Right lobe of liver (tissue), 6 donors: ENCODE measurements at regions not wholly inside any gene's neighbourhood (a gene's known extent, or its start where the extent isn't known, plus 50 kb on each side); places are given as distances from the start of the nearest gene placed in this dataset.

ENCODE experiments used
- ATAC-seq, 4 donors: fragments of 200-7000 bp; cut with Tn5 transposase; one replicate each; pipeline ENCODE4 v1.9.1; 2020; ENCODE audit warnings: mild to moderate bottlenecking in 4 of 4, moderate library complexity in 4 of 4
- DNase-seq, 3 donors: peaks; one replicate each; pipeline ENCODE4 v3.0.0-alpha.2; 2020
- H3K27ac ChIP-seq, 3 donors: fragments of 200-600 bp; one replicate each; pipeline ENCODE4 v1.8.0; 2022
- H3K27me3 ChIP-seq, 2 donors: fragments of 200-600 bp; one replicate each; pipeline ENCODE4 v1.8.0; 2022
- H3K36me3 ChIP-seq, 4 donors: fragments of 200-600 bp; sonication (generic) in 1 of 4; one replicate each; pipeline versions ENCODE4 v1.5.1 to v1.8.0; 2017 to 2022; ENCODE audit warnings: control low read depth in 1 of 4
- H3K4me1 ChIP-seq, 4 donors: fragments of 200-600 bp; sonication (generic) in 1 of 4; one replicate each; pipeline versions ENCODE4 v1.5.1 to v1.8.0; 2017 to 2022; ENCODE audit warnings: control low read depth in 1 of 4
- H3K4me3 ChIP-seq, 3 donors: fragments of 200-600 bp; one replicate each; pipeline ENCODE4 v1.8.0; 2022
- H3K9me3 ChIP-seq, 4 donors: fragments of 200-600 bp; sonication (generic) in 1 of 4; one replicate each; pipeline versions ENCODE4 v1.5.1 to v1.8.0; 2017 to 2022; ENCODE audit warnings: control low read depth in 1 of 4
- POLR2A ChIP-seq: fragments of 450-650 bp; IDR thresholded peaks from one replicate; pipeline ENCODE4 v1.6.1; 2017; ENCODE audit warnings: antibody characterized with exemption, mild to moderate bottlenecking
- WGBS: methylation state at CpG from one replicate; pipeline ENCODE4 v1.1.6; 2018; ENCODE audit warnings: low coverage, low lambda C conversion rate; ENCODE audit not compliant: insufficient coverage; ENCODE audit errors: missing lambda C conversion rate; 5-methylcytosine and 5-hydroxymethylcytosine counted together
- intact Hi-C, 2 donors: fragments of 100-400 bp; cut with DNase I; formaldehyde crosslinking; loops; one replicate each; pipeline versions ENCODE4 v1.11.2 to v1.14.1; 2022
- TF ChIP-seq, protein P1 (sequence below), 4 donors: fragments of 200-600 bp in 3 of 4; fragments of 450-650 bp in 1 of 4; IDR thresholded peaks; one replicate each; pipeline versions ENCODE4 v1.5.1 to v1.8.0; 2016 to 2022; ENCODE audit warnings: antibody characterized with exemption in 4 of 4, mild to moderate bottlenecking in 2 of 4
- donor health status: DM: no; HTN: yes; CAD: no.
- donor health status: DM: no; HTN: no; CAD: no.
- donor health status: DM: no; HTN: no; CAD: no.
- donor health status: DM: no; HTN: yes; CAD: no.
- donor health status: DM: no; HTN: yes; CAD: no.

DNA sequence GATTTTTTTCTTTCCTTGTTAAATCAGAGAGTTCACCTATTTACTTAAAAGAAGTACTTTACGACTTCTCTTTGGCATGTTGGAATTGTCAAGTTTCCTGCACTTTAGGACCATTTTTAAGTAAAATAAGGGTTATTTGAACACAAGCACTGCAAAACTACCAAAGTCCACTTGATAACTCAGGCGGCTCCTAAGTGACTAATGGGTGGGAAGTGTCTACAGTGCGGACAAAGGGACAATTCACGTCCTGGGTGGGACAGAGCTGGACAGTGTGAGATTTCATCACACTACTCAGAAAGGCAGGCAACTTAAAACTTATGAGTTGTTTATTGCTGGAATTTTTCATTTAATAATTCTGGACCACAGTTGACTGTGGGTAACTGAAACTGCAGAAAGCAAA lies 590.2 kb upstream of the UBE2E2 start:
- H3K27ac ChIP-seq, result no peak overlapping the region
- ATAC-seq (no peak), DNase-seq (no peak)
- H3K27me3 ChIP-seq, result peaks cover 0 to 2% of the 10 kb centered on the region in 2 donors
- TF ChIP-seq, protein P1, sequence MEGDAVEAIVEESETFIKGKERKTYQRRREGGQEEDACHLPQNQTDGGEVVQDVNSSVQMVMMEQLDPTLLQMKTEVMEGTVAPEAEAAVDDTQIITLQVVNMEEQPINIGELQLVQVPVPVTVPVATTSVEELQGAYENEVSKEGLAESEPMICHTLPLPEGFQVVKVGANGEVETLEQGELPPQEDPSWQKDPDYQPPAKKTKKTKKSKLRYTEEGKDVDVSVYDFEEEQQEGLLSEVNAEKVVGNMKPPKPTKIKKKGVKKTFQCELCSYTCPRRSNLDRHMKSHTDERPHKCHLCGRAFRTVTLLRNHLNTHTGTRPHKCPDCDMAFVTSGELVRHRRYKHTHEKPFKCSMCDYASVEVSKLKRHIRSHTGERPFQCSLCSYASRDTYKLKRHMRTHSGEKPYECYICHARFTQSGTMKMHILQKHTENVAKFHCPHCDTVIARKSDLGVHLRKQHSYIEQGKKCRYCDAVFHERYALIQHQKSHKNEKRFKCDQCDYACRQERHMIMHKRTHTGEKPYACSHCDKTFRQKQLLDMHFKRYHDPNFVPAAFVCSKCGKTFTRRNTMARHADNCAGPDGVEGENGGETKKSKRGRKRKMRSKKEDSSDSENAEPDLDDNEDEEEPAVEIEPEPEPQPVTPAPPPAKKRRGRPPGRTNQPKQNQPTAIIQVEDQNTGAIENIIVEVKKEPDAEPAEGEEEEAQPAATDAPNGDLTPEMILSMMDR (IDR thresholded peaks at IDR 0.05), result no peak
- no peak for TF ChIP-seq POLR2A
- H3K9me3 ChIP-seq, result no peaks in the 10 kb centered on the region
- intact Hi-C loops, result no loop called here
- H3K4me1 ChIP-seq, result no peaks in the 10 kb centered on the region
- H3K36me3 ChIP-seq, result no peaks in the 10 kb centered on the region
- WGBS, result 28% methylated on average over 4 of the region's 4 CpGs
- H3K4me3 ChIP-seq, result no peak overlapping the region

DNA sequence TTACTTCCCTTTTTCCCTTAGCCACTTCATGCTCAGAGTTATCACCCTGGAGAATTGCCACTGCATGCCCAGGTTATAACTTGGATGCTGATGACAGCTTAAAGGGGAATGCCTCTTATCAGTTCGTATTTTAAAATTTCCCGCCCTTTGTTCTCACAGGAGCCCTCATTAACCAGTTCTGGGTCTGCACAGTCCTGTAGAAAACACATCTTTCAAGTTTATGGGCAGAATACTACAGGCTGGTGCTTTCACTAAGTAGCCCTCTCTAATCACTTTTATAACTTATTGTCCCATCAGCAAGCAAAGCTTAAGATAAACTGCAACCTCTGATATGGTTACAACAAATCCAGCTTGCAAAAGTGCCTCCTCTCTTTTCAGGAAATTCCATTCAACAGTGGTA lies 587.3 kb upstream of the UBE2E2 start:
- intact Hi-C loops, result no loop called here
- Histone ChIP-seq H3K4me3 (no peak overlapping the region), H3K4me1 (no peaks in the 10 kb centered on the region), H3K36me3 (no peaks in the 10 kb centered on the region), H3K27ac (no peak overlapping the region), H3K9me3 (no peaks in the 10 kb centered on the region), H3K27me3 (peaks cover 0 to 3% of the 10 kb centered on the region in 2 donors)
- 20% methylated on average over 2 of the region's 2 CpGs for WGBS
- ATAC-seq (no peak), DNase-seq (no peak)
- TF ChIP-seq, protein P1 (IDR thresholded peaks at IDR 0.05), result no peak
- no peak for TF ChIP-seq POLR2A

DNA sequence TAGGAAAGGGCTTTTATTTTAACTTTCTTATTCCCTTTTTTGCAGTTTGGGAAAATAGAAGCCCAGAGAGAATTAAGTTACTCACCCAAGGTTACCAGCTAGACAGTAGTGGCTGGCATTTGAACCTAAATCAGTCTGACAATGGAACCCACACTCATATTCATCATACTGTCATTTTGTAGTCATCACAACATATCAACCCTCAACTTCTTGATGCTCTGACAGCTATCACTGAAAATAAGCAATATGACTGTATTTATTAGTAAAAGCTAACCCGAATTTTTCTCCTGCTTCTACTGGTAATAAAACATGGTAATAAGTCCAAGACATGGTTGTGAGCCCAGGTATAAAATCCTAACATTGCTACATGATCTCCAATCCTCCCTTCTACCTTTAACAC lies 585.8 kb upstream of the UBE2E2 start:
- Histone ChIP-seq H3K9me3 (no peaks in the 10 kb centered on the region), H3K27me3 (peaks cover 0 to 3% of the 10 kb centered on the region in 2 donors), H3K4me1 (no peaks in the 10 kb centered on the region), H3K27ac (no peak overlapping the region), H3K4me3 (no peak overlapping the region), H3K36me3 (no peaks in the 10 kb centered on the region)
- TF ChIP-seq, protein P1 (IDR thresholded peaks at IDR 0.05), result no peak
- no peak for TF ChIP-seq POLR2A
- ATAC-seq, result no peak
- DNase-seq, result no peak
- 14% methylated on average over 1 of the region's 1 CpG for WGBS
- intact Hi-C loops, result no loop called here

DNA sequence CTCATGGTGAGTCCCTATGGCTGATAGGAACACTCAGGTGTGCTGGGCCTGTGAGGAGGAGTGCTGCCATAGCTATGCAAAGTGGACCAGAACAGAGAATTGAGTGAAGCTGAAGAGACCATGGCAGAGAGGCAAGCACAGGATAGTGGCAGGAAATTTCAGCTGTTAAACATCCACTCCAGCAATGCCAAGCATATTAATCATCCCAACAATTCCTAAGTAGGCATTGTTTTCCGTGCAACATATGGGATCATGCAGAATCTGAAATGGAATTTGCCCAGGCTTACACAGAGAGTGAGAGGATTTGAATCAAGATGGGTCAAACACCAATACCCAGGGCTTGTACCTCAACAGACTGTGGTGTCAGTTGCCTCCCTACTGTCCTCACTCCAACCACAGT lies 582.6 kb upstream of the UBE2E2 start:
- H3K9me3 ChIP-seq, result no peaks in the 10 kb centered on the region
- no peaks in the 10 kb centered on the region for H3K36me3 ChIP-seq
- intact Hi-C loops, result no loop called here
- 43% methylated on average over 1 of the region's 1 CpG for WGBS
- no peak overlapping the region for H3K27ac ChIP-seq
- DNase-seq, result no peak
- peaks cover 0 to 3% of the 10 kb centered on the region in 2 donors for H3K27me3 ChIP-seq
- H3K4me1 ChIP-seq, result no peaks in the 10 kb centered on the region
- no peak overlapping the region for H3K4me3 ChIP-seq
- no peak for TF ChIP-seq POLR2A
- TF ChIP-seq, protein P1 (IDR thresholded peaks at IDR 0.05), result no peak
- no peak for ATAC-seq

DNA sequence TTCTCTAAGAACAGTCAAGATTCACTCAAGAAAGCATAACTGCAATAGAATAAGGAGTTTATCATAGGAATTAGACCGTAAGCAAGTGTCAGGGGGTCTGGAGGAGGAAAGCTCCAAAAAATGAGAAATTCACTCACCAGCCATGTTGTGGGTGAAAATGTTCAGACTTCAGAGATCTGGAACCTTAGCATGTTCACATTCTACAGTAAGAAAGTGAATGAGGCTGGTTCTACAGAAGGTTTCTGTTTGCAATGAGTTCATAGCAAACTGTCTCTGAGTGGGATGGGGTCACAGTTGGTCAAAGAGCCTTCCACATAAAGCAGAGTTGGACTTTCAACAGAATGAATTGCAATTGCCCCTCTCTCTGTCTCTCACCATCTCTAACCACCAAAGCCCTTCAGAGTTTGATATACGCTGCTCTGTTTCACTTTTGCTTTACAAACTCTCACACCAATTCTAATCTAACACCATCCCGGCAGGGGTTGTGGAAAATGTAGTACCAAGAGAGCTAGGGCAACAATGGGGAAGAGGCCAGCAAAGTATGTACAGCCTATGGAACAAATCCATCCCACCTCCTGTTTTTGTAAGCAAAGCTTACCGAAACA lies 581.8 kb upstream of the UBE2E2 start:
- H3K4me1 ChIP-seq, result no peaks in the 10 kb centered on the region
- intact Hi-C loops, result no loop called here
- no peak overlapping the region for H3K27ac ChIP-seq
- peaks cover 0 to 3% of the 10 kb centered on the region in 2 donors for H3K27me3 ChIP-seq
- no peaks in the 10 kb centered on the region for H3K36me3 ChIP-seq
- no peak for DNase-seq
- TF ChIP-seq POLR2A, result no peak
- TF ChIP-seq, protein P1 (IDR thresholded peaks at IDR 0.05), result no peak
- no peak overlapping the region for H3K4me3 ChIP-seq
- 55% methylated on average over 4 of the region's 4 CpGs for WGBS
- no peaks in the 10 kb centered on the region for H3K9me3 ChIP-seq
- ATAC-seq, result no peak
